Ammon's horn (tissue), 1 donor: ENCODE measurements at regions not wholly inside any gene's neighbourhood (a gene's known extent, or its start where the extent isn't known, plus 50 kb on each side); places are given as distances from the start of the nearest gene placed in this dataset.
"Not testable (repeated sequence)": the region's sequence is repeated elsewhere in the genome, so short reads cannot be mapped to it uniquely, and the experiment has no call there.

ENCODE experiments used
- DNase-seq: peaks from one replicate; pipeline ENCODE4 v3.0.0-alpha.2; 2016; ENCODE audit warnings: low spot score

DNA sequence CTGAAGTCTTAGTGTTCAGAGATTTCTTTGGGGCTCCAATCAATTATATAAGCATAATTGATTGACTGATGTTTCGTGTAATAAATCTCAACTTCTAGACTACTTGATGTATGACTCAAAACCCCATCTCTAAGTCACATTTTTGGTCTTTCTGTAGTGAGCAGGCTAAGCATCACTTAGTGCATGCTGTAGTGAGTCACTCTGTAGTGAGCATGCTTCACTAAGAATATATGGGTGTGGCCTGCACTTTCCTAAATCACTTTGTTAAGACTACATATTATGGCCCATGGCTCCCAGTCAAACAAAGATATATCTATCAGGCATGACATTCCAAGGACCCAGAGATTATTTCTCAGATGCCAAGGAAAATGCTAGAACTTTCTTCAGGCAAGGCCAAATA lies 909.4 kb upstream of the LRFN5 start:
- DNase-seq: no peak

DNA sequence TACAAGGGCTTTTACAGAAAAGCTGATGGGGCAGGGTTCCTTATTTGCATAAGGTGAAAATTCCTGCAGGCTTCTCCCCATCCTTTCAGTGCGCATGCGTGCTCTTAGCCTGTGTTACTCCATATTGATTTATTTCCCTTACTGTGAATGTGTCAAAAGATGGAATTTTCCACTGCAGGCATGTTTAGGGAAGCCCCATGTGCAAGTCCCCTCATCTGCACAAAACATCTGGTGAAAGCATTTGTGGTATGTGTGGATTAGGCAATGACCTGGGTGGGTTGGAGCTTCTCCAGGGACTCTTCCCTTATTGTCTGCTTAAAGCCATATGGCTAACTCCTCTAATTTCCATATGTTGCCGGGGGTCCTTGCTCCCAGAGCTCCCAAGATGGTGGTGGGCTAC lies 912.7 kb upstream of the LRFN5 start:
- no peak for DNase-seq

DNA sequence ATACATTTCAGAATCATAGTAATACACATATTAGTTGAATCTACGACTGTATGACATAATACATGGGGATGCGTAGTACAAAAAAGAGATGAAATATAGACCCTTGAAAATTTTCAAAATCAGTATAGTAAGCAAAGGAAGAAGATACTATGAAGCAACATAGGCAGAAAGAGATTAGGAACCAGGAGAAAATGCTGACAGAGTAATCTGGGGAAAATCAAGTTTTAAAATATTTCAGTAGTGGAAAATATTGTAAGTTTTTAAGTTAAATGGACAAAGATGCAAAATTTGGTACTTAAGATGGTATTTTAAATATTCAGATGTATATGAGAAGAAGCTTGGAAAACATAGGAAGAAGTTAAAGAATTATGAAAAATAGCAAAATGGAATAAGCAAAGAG lies 915.6 kb upstream of the LRFN5 start:
- DNase-seq: no peak

DNA sequence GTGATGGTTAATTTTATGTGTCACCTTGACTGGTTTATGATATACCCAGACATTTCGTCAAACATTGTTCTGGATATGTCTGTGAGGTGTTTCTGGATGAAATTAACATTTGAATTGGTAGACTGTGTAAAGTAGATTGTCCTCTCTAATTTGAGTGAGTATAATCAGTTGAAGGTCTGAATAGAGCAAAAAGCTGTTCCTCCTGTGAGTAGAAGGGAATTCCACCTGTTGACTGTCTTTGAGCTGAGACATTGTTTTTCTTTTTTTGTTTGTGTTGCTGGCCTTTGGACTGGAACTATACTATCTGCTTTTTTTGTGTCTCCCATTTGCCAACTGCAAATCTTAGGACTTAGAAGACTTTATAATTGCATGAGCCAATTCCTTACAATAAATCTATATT lies 920.9 kb upstream of the LRFN5 start:
- DNase-seq: no peak

DNA sequence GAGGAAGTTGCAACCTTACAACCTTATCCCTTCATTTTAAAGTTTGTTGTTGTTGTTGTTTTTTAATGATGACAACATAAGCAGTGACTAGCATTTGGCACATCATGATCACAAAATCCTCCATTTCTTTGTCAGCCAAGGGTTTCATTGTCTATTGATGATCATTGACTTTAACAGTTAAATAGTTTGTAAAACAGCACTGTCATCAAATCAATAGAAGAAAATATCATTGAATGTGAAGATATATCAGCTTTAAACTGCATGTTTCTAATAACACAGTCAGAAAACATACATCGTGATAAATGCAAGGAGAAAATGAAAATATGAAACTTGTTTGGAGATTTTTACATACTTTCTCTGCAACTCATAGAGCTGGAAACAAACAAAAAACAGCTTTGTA lies 922.3 kb upstream of the LRFN5 start:
- DNase-seq: no peak

DNA sequence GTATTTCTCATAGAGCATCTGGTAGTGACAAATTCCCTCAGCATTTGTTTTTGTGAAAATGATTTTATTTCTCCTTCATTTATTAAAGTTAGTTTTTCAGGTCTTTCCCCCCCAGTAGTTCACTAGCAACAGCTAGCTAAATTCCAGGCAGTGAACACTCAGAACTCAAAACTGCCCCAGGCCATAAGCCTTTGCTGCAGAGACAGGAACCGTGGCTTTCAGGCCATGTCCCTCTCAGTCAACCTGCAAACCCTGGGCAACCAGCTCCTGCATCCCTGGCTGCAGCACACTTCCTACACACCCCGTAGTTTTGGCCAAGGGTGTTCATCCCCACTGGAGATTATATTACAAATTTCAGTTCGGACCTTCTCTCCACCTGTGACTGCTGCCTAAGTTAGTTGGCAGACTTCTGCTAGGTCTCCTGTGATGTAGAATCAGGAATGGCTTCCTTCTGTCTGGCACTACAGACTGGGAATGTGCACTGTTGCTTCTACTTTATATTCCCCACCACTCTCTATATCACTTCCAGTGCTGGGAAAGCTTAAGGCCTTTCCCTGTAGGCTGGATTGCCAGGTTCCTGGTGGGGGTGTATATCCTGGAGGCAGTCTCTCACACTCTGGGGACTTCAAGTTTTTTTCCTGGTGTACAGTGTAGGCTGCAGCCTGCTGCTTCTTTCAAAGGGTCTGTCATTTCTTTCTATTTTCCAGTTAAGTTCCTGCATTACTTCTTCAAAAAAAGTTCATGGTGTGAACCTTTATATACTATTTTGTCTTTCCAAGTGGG lies 924.4 kb upstream of the LRFN5 start:
- no peak for DNase-seq

DNA sequence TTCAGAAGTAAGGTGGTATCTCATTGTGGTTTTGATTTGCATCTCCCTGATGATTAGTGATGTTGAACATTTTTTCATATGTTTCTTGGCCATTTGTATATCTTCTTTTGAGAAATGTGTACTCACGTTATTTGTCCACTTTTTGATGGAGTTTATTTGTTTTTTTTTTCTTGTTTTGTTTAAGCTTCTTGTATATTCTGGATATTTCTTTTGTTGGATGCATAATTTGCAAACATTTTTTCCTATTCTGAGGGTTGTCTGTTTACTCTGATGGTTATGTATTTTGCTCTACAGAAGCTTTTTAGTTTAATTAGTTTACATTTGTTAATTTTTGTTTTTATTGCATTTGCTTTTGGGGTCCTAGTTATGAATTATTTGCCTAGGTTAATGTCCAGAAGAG lies 927.4 kb upstream of the LRFN5 start:
- no peak for DNase-seq

DNA sequence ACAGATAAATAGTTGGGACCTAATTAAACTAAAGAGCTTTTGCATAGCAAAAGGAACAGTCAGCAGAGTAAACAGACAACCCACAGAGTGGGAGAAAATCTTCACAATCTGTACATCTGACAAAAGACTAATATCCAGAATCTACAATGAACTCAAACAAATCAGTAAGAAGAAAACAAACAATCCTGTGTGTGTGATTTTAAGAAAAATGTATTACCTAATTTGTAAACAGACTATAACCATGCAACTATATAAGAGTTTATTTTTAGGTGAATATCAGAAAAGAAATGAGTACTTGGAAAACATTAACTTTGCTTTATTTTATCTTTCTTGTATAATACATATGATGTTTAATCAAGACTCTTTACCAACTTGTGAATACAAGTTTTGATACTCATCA lies 929.5 kb upstream of the LRFN5 start:
- DNase-seq: not testable (repeated sequence)

DNA sequence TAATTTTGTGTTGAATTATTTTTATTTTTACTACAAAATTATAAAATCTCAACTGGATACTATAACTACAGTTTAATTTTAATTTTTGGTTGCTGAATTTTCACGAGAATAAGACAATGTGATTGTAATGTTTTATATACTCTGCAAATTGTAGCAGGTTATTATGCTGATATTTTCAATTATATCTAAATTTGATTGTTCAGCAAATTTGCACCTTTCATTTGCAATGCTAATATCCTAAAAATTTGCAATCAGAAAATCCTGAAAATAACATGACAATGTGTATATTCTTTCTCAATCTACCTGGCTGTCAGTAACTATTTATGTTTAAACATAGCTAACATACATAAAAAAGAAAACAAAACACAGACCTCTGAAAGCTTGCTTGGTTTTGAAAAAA lies 932.2 kb upstream of the LRFN5 start:
- DNase-seq: no peak

DNA sequence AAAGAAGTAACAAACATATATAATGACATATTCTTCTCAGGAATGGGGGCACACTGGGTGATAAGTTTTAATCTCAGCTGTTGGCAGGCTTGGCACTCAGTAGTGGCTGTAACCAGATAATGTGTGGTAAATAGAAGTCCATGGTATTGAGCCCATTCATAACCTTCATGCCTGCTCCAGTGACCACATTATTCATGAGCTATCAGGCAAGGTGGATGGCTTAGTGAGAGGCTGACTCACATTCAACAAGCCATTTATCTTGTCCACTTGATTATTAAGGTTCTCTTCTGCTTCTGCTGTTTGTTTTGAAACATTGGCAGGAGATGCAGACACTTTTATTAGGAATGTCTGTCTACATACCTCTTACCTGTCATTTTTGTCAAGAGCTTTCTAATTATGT lies 950.4 kb upstream of the LRFN5 start:
- no peak for DNase-seq

DNA sequence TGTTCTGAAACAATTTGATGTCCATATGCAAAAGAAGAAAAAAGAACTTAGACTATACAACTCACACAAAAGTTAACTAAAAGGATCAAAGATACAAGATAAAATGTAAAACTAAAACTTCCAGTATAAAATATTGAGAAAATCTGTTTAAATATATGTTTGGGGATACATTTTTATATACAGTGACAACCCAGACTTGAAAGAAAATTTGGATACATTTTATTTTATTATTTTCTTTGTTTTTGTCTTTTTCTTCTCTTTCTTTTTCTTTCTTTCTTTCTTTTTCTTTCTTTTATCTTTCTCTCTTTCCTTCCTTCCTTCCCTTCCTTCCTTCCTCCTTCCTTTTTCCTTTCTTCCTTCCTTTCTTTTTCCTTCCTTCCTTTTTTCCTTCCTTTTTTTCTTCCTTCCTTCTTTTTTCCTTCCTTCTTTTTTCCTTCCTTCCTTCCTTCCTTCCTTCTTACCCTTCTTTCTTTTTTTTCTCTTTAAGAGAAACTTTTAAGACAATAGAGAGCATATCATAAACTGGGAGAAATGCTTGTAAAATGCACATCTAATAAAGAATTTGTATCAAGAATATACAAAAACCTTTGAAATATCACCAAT lies 954.5 kb upstream of the LRFN5 start:
- no peak for DNase-seq

DNA sequence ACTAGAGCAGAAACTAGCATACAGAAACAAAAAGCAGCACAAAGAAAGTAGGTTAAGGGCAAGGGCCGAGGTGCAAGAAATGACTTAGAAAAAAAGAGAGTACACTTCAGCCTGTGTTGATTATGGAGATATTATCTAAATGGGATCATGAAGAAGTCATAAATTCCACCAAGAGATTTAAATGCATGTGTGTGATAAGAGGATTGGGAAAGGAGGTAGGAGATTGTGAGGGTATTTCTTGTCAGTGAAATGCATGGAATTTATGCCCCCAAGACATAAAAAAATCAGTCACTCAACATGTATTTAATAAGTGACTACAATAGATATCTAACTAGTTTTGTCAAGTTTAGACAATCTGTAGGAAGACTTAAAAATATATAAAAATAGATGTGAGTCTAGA lies 976.2 kb upstream of the LRFN5 start:
- DNase-seq: no peak

DNA sequence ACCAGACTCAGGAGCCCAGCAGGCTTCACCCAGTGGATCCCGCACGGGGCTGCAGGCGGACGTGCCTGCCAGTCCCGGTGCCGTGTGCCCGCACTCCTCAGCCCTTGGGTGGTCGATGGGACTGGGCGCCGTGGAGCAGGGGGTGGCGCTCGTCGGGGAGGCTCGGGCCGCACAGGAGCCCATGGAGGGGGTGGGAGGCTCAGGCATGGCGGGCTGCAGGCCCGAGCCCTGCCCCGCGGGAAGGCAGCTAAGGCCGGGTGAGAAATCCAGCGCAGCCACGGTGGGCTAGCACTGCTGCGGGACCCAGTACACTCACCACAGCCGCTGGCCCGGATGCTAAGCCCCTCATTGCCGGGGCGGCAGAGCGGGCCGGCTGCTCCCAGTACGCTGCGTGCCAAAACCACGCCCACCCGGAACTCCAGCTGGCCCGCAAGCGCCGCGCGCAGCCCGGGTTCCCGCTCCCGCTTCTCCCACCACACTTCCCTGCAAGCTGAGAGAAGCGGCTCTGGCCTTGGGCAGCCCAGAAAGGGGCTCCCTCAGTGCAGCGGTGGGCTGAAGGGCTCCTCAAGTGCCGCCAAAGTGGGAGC lies 977.0 kb upstream of the LRFN5 start:
- DNase-seq: not testable (repeated sequence)

DNA sequence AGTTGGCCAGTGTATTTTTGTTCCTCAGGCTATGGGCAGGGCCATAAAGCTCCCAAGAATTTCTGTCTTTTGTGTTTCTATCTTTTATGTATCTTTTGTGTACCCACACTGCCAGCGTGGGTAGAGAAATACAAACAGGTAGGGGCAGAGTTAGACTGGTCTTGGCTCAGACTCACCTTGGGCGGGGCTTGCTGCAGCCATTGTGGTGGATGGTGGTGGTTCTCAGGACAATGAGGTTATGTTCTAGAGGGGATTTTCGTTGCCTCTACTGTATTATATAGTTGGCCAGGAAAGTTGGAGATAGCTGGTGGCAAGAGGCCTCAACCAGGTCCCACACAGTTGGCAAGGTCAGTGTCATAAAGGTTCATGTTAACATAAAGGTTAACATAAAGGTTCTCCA lies 977.5 kb upstream of the LRFN5 start:
- DNase-seq: no peak

DNA sequence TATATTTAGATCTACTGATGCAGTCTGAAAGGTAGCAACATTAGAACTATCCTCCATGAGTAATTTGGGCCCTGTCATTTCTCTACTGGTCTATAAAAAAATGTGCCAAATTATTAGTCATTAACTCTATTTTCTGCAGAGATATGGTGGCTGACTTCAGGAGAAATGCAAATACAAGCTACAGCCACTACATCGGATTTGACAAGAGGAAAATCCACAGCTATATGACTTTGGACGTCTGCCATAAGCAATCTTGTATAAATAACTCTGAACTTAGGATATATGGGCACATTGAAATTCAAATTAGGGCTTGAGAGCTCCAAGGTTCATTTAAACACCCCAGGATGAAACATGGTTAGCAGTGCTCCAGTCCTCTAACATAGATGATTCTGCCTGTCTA lies 983.0 kb upstream of the LRFN5 start:
- DNase-seq: no peak

DNA sequence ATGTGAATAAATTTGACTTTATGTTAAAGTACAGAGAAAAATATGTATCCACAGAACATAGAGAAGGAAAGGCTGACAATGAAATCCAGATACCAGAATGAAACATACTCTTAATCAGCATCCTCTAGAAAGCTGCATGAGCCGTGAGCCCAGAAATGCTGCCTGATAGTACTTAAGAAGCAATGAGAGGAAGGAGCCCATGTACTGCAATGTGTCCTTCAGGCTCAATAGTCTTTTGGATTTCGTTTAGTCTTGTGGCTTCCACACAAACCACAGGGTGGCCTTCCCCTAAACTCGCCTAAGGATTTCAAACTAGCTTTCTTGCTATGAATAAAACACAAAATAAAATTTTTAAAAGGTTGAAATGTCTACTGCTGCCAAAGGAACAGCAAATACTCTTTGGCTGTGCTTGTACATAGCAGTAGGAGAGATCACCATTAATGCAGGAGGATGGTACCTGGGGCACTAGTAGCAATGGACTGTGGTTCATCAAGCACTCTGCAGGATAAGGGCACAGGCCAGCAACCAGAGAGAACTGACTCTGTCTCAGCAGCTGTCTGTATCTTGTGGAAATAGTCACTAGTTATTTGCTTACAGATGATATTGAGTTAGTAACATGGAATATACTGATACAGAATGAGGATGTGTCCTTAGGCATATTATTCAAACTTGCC lies 988.3 kb upstream of the LRFN5 start:
- no peak for DNase-seq

DNA sequence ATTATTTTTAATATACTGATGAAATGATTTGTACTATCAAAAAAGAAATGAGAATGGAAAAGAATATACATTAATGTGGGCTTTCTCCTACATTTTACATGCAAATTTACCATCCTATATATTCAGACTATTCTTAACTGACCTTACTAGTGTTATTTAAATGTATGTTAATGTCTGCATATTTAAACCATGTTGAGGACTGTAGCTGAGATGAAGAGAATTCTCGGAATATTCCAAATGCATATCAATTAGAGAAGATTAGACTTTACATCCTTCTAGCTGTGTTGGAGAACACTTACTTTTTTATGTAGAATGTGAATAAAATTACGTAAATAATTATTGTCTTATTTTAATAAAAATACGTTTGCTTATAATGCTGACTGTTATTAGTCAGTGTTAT lies 990.1 kb upstream of the LRFN5 start:
- DNase-seq: no peak

DNA sequence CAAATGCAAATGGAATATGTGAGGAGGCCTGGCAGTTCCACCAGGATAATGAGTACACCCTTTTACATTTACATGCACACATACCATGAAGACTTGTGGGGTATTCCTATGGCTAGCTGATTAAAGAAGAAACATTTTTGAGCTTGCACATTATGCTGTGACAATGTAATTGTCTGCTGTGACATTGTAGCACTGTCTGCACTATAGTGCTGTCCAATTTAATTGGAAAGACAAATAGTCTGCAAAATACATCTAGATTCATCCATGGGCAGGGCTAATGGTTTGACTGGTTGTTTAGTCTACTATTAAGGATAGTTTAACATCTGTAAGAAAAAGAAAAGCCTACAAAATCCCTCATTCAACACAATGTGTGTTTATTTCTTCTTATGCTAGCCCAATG lies 1005.6 kb upstream of the LRFN5 start:
- no peak for DNase-seq

DNA sequence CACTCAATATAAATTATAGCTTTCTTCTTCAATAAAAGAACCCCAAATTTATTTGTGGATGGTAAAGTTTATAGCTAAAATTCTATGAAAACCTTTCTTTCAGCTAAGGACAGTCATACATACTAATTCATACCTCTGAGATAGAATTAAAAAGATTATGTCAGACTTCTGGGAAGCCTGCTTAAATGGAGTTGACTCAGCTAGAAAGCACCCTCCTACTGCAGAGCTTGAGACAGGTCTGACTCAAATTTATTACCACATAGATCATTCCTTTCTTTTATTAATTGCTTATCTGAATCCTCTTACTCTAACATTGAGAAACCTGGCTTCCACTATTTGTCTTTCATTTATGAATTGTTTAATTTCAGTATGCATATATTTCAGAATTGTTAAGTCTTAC lies 1007.0 kb upstream of the LRFN5 start:
- no peak for DNase-seq

DNA sequence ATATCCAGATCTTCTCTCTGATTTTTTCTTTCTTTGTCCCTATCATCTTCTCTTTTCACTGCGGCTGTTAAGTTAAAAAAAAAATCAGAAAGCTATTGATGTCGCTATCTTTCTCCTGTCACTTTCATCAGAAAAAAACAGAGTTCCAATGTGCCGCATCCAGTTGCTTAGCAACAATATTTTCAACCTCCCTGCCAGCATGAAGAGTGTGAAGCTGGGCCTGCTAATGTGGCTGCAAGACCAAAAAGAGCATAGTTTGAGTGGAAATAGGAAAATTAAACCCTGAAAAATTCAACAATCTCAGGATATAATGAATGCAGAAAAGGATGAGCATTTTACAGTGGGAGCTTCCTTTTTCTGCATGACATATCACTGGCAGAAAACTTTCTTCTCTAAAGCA lies 1025.4 kb upstream of the LRFN5 start:
- peak; percentile 24 for DNase-seq

DNA sequence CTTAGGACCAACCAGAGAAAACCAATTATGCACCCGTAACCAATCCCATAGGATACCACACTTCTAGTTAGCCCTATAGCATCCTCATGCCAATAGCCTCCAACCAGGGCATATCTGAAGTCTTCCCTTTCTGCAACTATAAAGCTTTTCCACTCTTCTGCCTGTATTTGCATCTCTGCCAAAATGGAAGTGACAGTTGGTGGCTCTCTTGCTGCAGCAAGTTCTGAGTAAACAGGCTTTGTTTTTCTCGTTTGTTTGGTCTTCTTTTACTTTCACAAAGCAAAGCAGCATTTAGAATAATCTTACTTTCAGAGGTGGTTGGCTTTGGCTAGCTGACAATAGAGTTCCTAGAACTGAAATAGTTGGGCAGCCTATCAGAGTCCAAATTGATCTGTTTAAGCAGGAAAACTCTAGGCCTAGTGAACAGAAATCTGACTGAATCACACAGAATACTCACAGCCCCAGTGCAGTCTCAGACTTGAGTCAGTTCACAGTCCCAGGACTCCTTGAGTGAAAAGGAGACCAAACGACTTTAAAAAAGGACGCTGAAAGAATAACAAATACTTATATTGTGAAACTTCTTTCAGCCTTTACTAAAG lies 1029.7 kb upstream of the LRFN5 start:
- DNase-seq: no peak

DNA sequence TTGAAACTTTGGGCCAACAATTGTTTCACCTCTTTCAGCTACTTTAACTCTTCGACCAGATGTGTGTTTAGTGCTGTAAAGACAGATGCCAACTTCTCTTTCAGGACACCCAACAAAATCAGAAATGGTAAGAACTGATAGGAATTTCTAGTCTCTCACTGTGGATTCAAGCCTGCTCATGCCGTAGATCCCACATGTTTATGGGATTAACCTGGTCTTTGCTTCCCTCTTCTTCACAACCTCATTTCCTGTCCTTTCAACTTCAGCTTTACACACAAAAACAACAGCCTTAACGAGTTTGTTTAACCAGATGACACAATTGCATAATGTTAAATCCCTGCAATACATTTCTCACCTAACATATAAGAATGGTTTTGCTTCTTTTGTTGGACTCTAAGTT lies 1031.9 kb upstream of the LRFN5 start:
- DNase-seq: no peak

DNA sequence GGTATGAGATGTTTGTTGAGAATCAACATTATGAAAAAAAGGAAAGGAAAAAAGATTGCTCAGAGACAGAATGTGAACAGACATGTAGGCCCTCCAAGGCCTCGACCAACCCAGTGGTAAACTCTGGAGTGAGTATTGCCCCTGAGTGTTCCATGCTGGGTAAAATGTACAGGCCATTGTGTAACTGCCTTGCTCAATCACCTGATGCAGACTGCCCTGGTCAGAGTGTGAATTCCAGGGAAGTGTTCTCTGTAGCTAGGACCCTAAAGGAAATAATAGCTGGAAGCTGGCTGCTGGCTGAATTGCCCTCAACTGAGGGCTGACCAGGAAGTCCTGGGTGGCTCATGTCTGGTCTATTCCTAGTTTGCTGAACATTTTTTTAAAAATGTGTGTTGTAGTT lies 1081.4 kb upstream of the LRFN5 start:
- DNase-seq: no peak
